DND-41 (cell line): ENCODE measurements at regions not wholly inside any gene's neighbourhood (a gene's known extent, or its start where the extent isn't known, plus 50 kb on each side); places are given as distances from the start of the nearest gene placed in this dataset.
"Not testable (repeated sequence)": the region's sequence is repeated elsewhere in the genome, so short reads cannot be mapped to it uniquely, and the experiment has no call there.

Experiments
- ATAC-seq: fragments of 200-7000 bp; cut with Tn5 transposase; 3 replicates; pipeline ENCODE4 v1.9.1; 2021; ENCODE audit warnings: low read depth; ENCODE audit not compliant: insufficient read depth
- DNase-seq: peaks from one replicate; pipeline ENCODE4 v3.0.0-alpha.2; 2020
- H2AFZ ChIP-seq: 2 replicates; pipeline ENCODE4 v1.6.0; 2012; ENCODE audit warnings: low read depth, low read length
- H3K27ac ChIP-seq: 2 replicates; pipeline ENCODE4 v1.5.1; 2012; ENCODE audit warnings: low read length, inconsistent platforms
- H3K27me3 ChIP-seq: fragments of 200-600 bp; sonication (generic); 2 replicates; pipeline ENCODE4 v1.6.0; 2012; ENCODE audit warnings: low read length, mild to moderate bottlenecking, inconsistent platforms; ENCODE audit not compliant: insufficient read depth, poor library complexity
- H3K36me3 ChIP-seq: 2 replicates; pipeline ENCODE4 v1.5.1; 2012; ENCODE audit warnings: low read length, inconsistent platforms; ENCODE audit not compliant: insufficient read depth
- H3K4me1 ChIP-seq: 2 replicates; pipeline ENCODE4 v1.5.1; 2012; ENCODE audit warnings: mild to moderate bottlenecking, low read length; ENCODE audit not compliant: insufficient read depth
- H3K4me2 ChIP-seq: 2 replicates; pipeline ENCODE4 v1.6.0; 2012; ENCODE audit warnings: mild to moderate bottlenecking, moderate library complexity, low read length, inconsistent platforms; ENCODE audit not compliant: insufficient read depth
- H3K4me3 ChIP-seq, 2 experiments: fragments of 200-600 bp in 1 of 2; shearing (Covaris generic) in 1 of 2; 2 replicates each; pipeline ENCODE4 v1.5.1; 2012 to 2016; ENCODE audit warnings: inconsistent platforms in 2 of 2, low read length in 2 of 2, mild to moderate bottlenecking in 2 of 2, low read depth in 1 of 2, moderate library complexity in 1 of 2
- H3K79me2 ChIP-seq: 2 replicates; pipeline ENCODE4 v1.6.0; 2012; ENCODE audit warnings: low read length, inconsistent platforms; ENCODE audit not compliant: insufficient read depth
- H3K9ac ChIP-seq: 2 replicates; pipeline ENCODE4 v1.6.0; 2012; ENCODE audit warnings: low read depth, mild to moderate bottlenecking, inconsistent platforms, low read length, moderate library complexity
- H3K9me3 ChIP-seq: 2 replicates; pipeline ENCODE4 v1.5.1; 2012; ENCODE audit warnings: low read length, moderate library complexity, mild to moderate bottlenecking, inconsistent platforms; ENCODE audit not compliant: insufficient read depth, severe bottlenecking
- H4K20me1 ChIP-seq: 2 replicates; pipeline ENCODE4 v1.6.0; 2012; ENCODE audit warnings: low read length; ENCODE audit not compliant: insufficient read depth
- CTCF ChIP-seq: IDR thresholded peaks from 2 replicates; pipeline ENCODE4 v1.5.1; 2012; ENCODE audit warnings: borderline replicate concordance, low read length, moderate library complexity, mild to moderate bottlenecking; ENCODE audit not compliant: poor library complexity, severe bottlenecking; ENCODE audit errors: extremely low read depth
- EZH2 ChIP-seq: IDR thresholded peaks from 3 replicates; pipeline ENCODE4 v1.6.1; 2012; ENCODE audit warnings: borderline replicate concordance, low read depth, mild to moderate bottlenecking, moderate library complexity, low read length, inconsistent platforms; ENCODE audit not compliant: severe bottlenecking

GRCh38 chr2:224650815-224651439, 65.2 kb downstream of the CCDC195 start:
- no peaks in the 10 kb centered on the region for H3K9me3 ChIP-seq
- no peak overlapping the region for H2AFZ ChIP-seq
- no peaks in the 10 kb centered on the region for H3K27me3 ChIP-seq
- ATAC-seq = peak; percentile 87
- DNase-seq = peak; percentile 5
- H4K20me1 ChIP-seq = no peaks in the 10 kb centered on the region
- H3K4me3 ChIP-seq = no peak overlapping the region
- no peaks in the 10 kb centered on the region for H3K79me2 ChIP-seq
- H3K27ac ChIP-seq = no peak overlapping the region
- no peaks in the 10 kb centered on the region for H3K36me3 ChIP-seq
- TF ChIP-seq CTCF = peak; percentile 89
- no peak for TF ChIP-seq EZH2
- no peak overlapping the region for H3K4me2 ChIP-seq
- H3K9ac ChIP-seq = no peak overlapping the region
- H3K4me1 ChIP-seq = no peaks in the 10 kb centered on the region

- not testable (repeated sequence) for ATAC-seq, H3K27ac ChIP-seq, H3K4me3 ChIP-seq, H3K4me1 ChIP-seq, H3K36me3 ChIP-seq, H3K27me3 ChIP-seq, H3K4me2 ChIP-seq, H3K9ac ChIP-seq, DNase-seq, H3K9me3 ChIP-seq, H4K20me1 ChIP-seq, H3K79me2 ChIP-seq, H2AFZ ChIP-seq
Observed at GRCh38 chr2:224647684-224648083, 62.5 kb upstream of the CUL3 start.

- Histone ChIP-seq H3K9ac (no peak overlapping the region), H3K36me3 (no peaks in the 10 kb centered on the region), H3K4me3 (no peak overlapping the region), H3K27me3 (no peaks in the 10 kb centered on the region), H3K79me2 (no peaks in the 10 kb centered on the region), H2AFZ (no peak overlapping the region), H3K27ac (no peak overlapping the region), H4K20me1 (no peaks in the 10 kb centered on the region), H3K9me3 (no peaks in the 10 kb centered on the region), H3K4me2 (no peak overlapping the region), H3K4me1 (no peaks in the 10 kb centered on the region)
- no peak for TF ChIP-seq EZH2
- peak; percentile 66 for TF ChIP-seq CTCF
- ATAC-seq = peak; percentile 76; the same call in 2 of the 3 replicates
- DNase-seq = peak; percentile 30
Observed at GRCh38 chr2:224646242-224646846, 61.2 kb upstream of the CUL3 start.

- Histone ChIP-seq H3K27me3 (no peaks in the 10 kb centered on the region), H3K4me2 (no peak overlapping the region), H2AFZ (no peak overlapping the region), H3K4me1 (no peaks in the 10 kb centered on the region), H4K20me1 (no peaks in the 10 kb centered on the region), H3K4me3 (no peak overlapping the region), H3K79me2 (no peaks in the 10 kb centered on the region), H3K36me3 (no peaks in the 10 kb centered on the region), H3K27ac (no peak overlapping the region), H3K9me3 (no peaks in the 10 kb centered on the region), H3K9ac (no peak overlapping the region)
- no peak for DNase-seq
- ATAC-seq = no peak
- TF ChIP-seq EZH2 (no peak), CTCF (no peak)
Observed at GRCh38 chr2:224645722-224646121, 60.6 kb upstream of the CUL3 start.
